Stimulated activated naive CD8-positive, alpha-beta T cell treated with anti-CD3 and anti-CD28 coated beads, Interleukin-15, amount 100 ng/mL, for 72 hours (primary cell): ENCODE measurements at regions not wholly inside any gene's neighbourhood (a gene's known extent, or its start where the extent isn't known, plus 50 kb on each side); places are given as distances from the start of the nearest gene placed in this dataset.
"Not testable (repeated sequence)": the region's sequence is repeated elsewhere in the genome, so short reads cannot be mapped to it uniquely, and the experiment has no call there.

ENCODE experiments used
- ATAC-seq: fragments of 150-1000 bp; cut with Tn5 transposase; 2 replicates; pipeline ENCODE4 v1.10.0; 2021; ENCODE audit warnings: mild to moderate bottlenecking, moderate library complexity
- DNase-seq, 2 donors: peaks; one replicate each; pipeline ENCODE4 v3.0.0; 2021 to 2022
- H3K27ac Mint-ChIP-seq, 2 donors: one replicate each; pipeline ENCODE4 v1.8.0; 2022; ENCODE audit warnings: mild to moderate bottlenecking in 2 of 2, mixed read lengths in 2 of 2, moderate library complexity in 2 of 2
- H3K27me3 Mint-ChIP-seq: one replicate; pipeline ENCODE4 v1.8.0; 2022; ENCODE audit warnings: mixed read lengths
- H3K4me1 Mint-ChIP-seq: one replicate; pipeline ENCODE4 v1.8.0; 2022; ENCODE audit warnings: mild to moderate bottlenecking, mixed read lengths
- H3K4me3 Mint-ChIP-seq, 2 donors: one replicate each; pipeline ENCODE4 v1.8.0; 2022; ENCODE audit warnings: mild to moderate bottlenecking in 2 of 2, mixed read lengths in 2 of 2, moderate library complexity in 1 of 2
- H3K9me3 Mint-ChIP-seq, 2 donors: one replicate each; pipeline ENCODE4 v1.8.0; 2022; ENCODE audit warnings: mixed read lengths in 2 of 2

DNA sequence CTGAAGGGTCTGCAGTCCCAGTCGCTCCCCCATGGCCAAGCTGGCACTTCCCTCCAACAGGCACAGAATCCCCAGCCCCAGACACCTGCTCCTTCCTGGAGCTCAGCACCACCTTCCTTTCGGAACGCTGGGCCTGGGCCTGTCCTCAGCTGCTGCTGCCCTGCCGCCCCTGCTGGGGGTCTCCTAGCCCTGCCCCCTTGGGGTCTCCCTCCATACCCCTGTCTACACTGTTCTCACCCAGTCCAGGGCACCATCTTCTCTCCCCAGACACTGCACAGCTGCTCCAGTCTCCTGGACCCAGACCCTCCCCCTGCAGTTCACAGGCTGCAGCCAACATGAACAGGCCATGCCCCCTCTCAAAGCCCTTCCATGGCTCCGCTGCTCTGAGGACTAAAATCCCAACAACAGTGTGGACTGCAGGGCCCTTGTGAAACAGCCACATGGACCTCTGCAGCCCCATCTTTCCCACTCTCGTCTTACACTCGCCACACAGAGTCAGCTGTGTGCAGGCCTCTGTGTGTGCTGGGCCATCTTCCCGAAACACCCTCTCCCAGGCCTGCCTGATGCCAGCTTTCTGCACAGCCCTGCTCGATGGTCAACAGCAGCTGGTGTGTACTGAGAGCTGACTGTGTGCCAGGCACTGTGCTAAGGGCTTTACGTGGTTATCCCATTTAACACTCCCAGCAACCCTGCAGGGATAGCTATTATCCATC, 361.3 kb downstream of the MATN1 start:
- not testable (repeated sequence) for ATAC-seq, DNase-seq, H3K9me3 Mint-ChIP-seq, H3K4me3 Mint-ChIP-seq, H3K4me1 Mint-ChIP-seq
- Mint-ChIP-seq H3K27ac (peak overlapping the region in 1 of 2 donors; percentile 79), H3K27me3 (peaks cover 33% of the 10 kb centered on the region)

DNA sequence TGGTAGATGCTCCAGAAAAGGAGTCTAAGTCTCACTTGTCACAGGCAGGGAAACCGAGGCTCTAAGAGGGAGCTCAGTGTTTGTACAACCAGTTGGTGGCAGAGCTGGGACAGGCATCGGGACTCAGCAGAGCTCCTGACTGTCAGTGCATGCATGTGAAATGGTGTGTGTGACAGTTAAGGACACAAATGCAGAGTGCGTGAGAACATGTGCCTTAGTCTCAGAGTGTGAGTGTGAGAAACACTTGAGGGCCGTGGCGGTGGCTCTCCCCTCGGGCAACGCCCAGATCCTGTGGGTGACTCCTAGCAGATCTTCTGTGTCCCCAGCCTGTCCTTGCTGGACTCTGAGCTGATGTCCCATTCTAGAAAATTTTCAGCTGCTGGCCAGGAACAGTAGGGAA, 362.6 kb downstream of the MATN1 start:
- no peak for DNase-seq
- ATAC-seq = no peak
- H3K4me3 Mint-ChIP-seq = no peak overlapping the region
- H3K9me3 Mint-ChIP-seq = no peaks in the 10 kb centered on the region
- no peak overlapping the region for H3K27ac Mint-ChIP-seq
- peaks cover 33% of the 10 kb centered on the region for H3K27me3 Mint-ChIP-seq
- H3K4me1 Mint-ChIP-seq = no peaks in the 10 kb centered on the region

DNA sequence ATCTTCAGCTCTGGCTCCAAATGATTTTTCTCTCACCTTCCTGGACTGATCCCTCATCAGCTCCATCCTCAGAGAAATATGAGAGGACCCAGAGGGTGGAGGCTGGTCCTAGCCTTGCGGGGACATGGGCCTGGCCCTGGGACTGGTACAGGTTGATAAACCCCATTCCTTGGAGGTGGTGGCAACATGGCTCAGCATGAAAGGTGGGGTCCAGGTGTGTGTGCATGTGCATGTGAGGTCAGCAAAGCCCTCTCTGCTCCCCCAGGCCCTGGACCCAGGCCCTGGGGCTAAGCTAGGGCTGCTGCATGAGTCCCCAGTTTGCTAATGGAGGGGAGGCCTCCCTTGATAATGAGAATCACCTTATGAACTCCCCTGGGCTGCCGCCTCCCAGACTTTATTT, 363.1 kb downstream of the MATN1 start:
- H3K4me1 Mint-ChIP-seq = no peaks in the 10 kb centered on the region
- H3K4me3 Mint-ChIP-seq = no peak overlapping the region
- ATAC-seq = no peak
- no peak for DNase-seq
- peaks cover 37% of the 10 kb centered on the region for H3K27me3 Mint-ChIP-seq
- H3K9me3 Mint-ChIP-seq = no peaks in the 10 kb centered on the region
- H3K27ac Mint-ChIP-seq = no peak overlapping the region

DNA sequence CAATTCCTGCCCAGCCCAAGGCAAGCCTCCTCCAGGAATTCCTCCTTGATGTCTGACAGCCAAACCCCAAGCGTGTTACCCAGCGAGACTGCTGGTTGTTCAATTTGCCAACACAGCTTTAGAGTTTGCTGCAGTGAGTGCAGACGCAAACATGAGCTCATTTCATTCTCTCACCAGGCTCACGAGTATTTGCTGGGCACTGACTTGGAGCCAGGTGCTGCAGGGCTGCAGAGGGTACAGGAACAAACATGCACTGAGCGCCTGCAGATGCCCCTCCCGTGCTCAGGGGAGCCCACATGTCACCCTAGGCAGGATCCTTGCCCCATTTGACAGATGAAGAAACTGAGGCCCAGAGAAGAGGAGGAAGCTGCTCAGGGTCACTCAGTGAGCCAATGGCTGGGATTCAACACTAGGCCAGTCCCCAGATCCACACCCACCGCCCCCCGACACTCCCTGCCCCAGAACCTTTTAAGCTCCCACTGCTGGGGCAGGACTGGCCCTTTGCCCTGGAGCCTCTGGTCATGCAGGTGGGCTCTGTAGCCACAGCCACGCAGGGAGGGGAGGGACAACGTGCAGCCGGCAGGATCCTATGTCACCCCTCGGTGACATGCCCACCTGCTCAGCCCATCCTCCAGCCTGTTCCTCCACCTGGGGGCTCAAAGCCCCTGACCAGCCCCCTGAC, 363.7 kb downstream of the MATN1 start:
- ATAC-seq (no peak), DNase-seq (no peak)
- no peak overlapping the region for H3K27ac Mint-ChIP-seq
- H3K4me3 Mint-ChIP-seq = no peak overlapping the region
- no peaks in the 10 kb centered on the region for H3K4me1 Mint-ChIP-seq
- no peaks in the 10 kb centered on the region for H3K9me3 Mint-ChIP-seq
- peaks cover 38% of the 10 kb centered on the region for H3K27me3 Mint-ChIP-seq

DNA sequence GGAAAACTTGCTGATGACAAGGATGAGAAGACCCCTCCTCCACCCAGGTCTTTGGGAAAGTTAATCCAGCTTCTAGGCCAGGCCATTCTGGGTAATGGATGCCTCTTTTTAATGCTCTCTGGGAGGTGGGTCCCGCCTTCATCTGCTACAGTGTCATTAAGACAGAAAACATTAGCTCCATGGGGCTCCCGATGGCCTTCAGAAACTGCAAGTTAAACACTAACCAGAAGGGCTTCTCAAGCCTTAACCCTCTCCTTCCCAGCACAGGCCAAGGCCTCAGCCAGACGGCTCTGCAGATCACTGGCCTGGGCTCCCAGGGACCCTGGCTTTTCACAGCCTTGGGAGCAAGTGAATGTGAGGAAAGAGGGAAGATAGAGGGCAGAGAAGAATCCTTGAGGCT, 364.9 kb downstream of the MATN1 start:
- Mint-ChIP-seq H3K27ac (no peak overlapping the region), H3K9me3 (no peaks in the 10 kb centered on the region), H3K4me1 (no peaks in the 10 kb centered on the region), H3K4me3 (no peak overlapping the region), H3K27me3 (peaks cover 39% of the 10 kb centered on the region)
- ATAC-seq (no peak), DNase-seq (no peak)

DNA sequence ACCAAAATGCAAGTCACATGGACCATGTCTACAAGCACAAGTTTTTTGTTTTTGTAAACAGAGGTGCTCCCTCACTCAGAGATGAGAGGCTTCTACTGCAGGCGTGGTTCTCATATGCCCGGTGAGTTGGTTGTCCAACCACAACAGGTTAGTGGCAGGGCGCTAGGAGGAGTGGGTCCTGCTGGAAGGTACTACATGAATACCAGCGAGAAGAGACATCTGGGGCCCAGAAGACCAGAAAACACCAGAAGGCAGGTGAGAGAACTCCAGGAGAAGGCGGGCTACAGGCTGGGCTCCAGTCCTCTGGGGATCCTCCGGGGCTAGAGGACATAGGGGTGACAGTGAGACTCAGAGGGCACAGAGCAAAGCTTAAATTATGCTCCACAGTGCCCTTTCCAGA, 366.5 kb downstream of the MATN1 start:
- ATAC-seq = no peak
- no peak for DNase-seq
- Mint-ChIP-seq H3K4me1 (no peaks in the 10 kb centered on the region), H3K4me3 (no peak overlapping the region), H3K27ac (no peak overlapping the region), H3K9me3 (no peaks in the 10 kb centered on the region), H3K27me3 (peaks cover 40% of the 10 kb centered on the region)

DNA sequence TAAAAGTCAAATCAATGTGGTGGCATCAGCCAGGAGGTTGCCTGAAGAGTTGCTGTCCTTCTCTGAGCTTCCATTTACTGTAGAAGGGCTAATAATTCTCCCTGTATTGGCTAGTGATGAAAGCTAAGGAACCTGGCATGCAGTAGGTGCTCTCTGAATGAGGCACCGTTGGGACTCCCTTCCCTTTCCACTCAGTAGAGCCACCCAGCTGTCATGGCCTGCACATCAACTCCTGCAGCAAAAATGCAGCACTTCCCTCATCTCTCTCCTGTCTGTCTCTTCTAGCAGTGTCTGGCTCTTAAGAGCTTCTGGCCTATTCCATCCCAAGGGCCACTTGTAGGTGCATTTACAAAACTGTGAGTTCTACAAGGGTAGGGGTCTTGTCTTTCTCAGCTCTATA, 369.0 kb downstream of the MATN1 start:
- H3K4me1 Mint-ChIP-seq = no peaks in the 10 kb centered on the region
- ATAC-seq (no peak), DNase-seq (no peak)
- no peak overlapping the region for H3K4me3 Mint-ChIP-seq
- H3K27me3 Mint-ChIP-seq = peaks cover 36% of the 10 kb centered on the region
- no peak overlapping the region for H3K27ac Mint-ChIP-seq
- H3K9me3 Mint-ChIP-seq = no peaks in the 10 kb centered on the region

DNA sequence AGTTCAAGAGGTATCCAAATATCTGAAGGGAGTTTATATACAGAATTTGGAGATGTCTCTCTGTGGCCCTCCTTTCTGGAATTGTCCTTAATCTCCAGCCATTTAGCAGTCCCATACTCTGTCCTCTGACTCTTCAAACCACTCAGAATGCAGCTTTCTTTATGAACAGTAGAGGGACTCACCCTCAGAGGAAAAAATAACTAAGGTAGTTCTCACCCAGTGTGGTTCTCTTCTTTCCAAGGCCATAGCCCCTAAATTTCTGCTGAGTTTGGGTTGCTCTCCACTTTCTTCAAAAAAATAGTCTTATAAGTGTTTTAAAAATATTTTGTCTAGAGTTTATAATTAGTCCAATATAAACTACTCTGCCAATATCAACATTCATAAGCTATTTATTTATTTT, 369.7 kb downstream of the MATN1 start:
- Mint-ChIP-seq H3K9me3 (peaks cover under 1 to 4% of the 10 kb centered on the region in 2 donors), H3K27me3 (peaks cover 31% of the 10 kb centered on the region), H3K27ac (no peak overlapping the region), H3K4me1 (no peaks in the 10 kb centered on the region), H3K4me3 (no peak overlapping the region)
- no peak for DNase-seq
- no peak for ATAC-seq

DNA sequence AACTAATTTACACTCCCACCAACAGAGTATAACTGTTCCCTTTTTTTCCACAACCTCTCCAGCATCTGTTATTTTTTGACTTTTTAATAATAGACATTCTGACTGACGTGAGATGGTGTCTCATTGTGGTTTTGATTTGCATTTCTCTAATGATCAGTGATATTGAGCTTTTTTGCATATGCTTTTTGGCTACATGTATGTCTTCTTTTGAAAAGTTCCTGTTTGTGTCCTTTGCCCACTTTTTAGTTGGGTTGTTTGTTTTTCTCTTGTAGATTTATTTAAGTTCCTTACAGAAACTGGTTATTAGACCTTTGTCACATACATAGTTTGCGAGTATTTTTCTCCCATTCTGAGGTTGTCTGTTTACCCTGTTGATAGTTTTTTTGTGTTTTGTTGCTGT, 375.2 kb downstream of the MATN1 start:
- Mint-ChIP-seq H3K4me1 (no peaks in the 10 kb centered on the region), H3K9me3 (peaks cover 6 to 9% of the 10 kb centered on the region in 2 donors), H3K4me3 (no peak overlapping the region), H3K27me3 (peaks cover 41% of the 10 kb centered on the region), H3K27ac (no peak overlapping the region)
- no peak for DNase-seq
- no peak for ATAC-seq

DNA sequence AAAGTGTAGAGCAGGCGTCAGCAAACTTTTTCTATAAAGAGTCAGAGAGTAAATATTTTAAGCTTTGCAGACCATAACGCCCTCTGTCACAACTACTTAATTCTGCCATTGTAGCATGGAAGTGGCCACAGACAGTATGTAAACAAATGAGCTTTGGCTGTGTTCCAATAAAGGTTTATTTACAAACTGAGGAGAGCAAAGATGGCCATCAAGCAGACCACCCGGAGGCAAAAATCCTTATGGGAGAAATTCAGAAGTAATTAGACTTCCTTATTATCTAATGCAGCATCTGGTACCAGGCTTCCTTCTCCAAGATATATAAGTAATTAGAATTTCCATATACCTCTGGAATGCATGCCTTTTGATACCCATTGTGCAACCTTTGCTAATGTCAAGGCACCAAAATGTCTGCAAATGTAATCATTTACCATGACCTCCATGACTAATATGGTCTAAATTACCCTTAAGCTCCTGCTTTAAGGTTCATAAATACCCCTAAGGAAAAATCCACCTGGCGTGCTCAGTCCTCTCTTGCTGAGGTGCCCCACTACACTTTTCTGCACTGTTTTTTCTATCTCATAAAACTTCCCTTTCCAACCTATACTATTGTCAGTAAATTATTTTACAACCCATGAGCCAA, 377.8 kb downstream of the MATN1 start:
- Mint-ChIP-seq H3K4me3 (no peak overlapping the region), H3K9me3 (peaks cover 6 to 9% of the 10 kb centered on the region in 2 donors), H3K27me3 (peaks cover 32% of the 10 kb centered on the region), H3K4me1 (no peaks in the 10 kb centered on the region), H3K27ac (no peak overlapping the region)
- no peak for DNase-seq
- no peak for ATAC-seq

DNA sequence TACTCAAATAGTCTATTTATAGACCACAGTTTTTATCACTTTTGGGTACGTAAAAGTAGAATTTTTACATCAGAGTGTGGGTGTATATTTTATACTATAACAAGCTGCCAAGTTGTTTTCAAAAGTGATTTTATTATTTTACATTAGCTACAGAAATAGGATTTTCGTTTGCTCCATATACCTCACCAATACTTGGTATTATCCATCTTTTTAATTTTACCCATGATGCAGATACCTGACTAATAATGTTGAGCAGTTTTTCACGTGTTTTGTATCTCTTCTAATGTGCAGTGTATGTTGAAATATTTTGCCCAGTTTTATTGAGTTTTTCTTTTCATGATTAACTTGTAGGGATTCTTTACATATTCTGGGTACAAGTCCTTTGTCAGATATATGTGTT, 379.8 kb downstream of the MATN1 start:
- Mint-ChIP-seq H3K9me3 (peaks cover 4 to 5% of the 10 kb centered on the region in 2 donors), H3K27me3 (peaks cover 30% of the 10 kb centered on the region), H3K27ac (no peak overlapping the region), H3K4me1 (no peaks in the 10 kb centered on the region), H3K4me3 (no peak overlapping the region)
- ATAC-seq = no peak
- DNase-seq = no peak

DNA sequence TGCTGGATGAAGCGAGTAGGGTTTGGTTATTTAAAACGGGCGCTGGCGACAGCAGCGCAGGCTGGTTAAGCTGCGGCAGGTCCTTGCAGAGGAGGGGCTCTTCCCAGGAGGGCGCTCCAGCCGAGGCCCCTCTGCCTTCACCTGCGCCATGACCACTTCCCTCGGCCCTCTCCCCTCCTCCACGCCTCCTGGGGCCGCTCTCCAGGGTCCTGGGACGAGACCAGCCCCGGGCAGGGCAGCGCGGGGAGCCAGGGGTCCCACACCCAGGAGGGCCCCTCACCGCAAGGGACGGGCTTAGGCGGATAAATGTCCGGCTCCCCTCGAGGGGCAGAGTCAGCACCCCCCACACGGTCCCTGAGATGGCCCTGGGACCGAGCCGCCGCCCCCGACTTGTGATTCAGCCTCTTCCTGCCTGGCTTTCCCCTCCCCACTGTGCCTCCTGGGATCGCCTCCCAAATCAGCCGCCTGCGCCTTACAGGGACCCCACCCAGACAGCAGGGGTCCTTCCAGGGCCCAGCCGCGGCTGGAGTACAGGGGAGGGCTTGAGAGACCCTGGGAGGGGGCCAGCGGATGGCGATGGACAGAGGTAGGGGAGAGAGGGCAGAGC, 380.7 kb downstream of the MATN1 start:
- no peaks in the 10 kb centered on the region for H3K9me3 Mint-ChIP-seq
- H3K27ac Mint-ChIP-seq = no peak overlapping the region
- no peak overlapping the region for H3K4me3 Mint-ChIP-seq
- H3K4me1 Mint-ChIP-seq = no peaks in the 10 kb centered on the region
- ATAC-seq (no peak), DNase-seq (no peak)
- H3K27me3 Mint-ChIP-seq = peaks cover 21% of the 10 kb centered on the region

DNA sequence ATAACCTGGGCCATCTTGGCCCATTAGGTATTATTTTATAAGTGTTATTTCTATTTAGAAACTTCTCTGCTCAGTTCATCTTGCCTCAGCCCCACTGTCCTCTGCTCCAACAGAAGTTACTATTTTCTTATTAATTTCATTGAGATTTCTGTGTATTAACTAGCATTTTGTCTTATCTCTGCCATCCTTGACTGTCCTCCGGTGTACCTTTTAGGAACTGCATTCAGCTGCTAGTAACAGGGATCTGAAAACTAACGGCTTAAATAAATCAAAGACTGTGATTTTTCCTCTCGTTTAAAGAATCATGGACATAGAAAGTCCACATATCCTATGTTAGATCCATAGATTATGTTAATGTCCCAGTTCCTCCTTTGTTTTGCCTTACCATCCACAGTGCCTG, 382.5 kb downstream of the MATN1 start:
- no peaks in the 10 kb centered on the region for H3K9me3 Mint-ChIP-seq
- H3K27ac Mint-ChIP-seq = no peak overlapping the region
- ATAC-seq (no peak), DNase-seq (no peak)
- H3K27me3 Mint-ChIP-seq = peaks cover 11% of the 10 kb centered on the region
- no peaks in the 10 kb centered on the region for H3K4me1 Mint-ChIP-seq
- H3K4me3 Mint-ChIP-seq = no peak overlapping the region

DNA sequence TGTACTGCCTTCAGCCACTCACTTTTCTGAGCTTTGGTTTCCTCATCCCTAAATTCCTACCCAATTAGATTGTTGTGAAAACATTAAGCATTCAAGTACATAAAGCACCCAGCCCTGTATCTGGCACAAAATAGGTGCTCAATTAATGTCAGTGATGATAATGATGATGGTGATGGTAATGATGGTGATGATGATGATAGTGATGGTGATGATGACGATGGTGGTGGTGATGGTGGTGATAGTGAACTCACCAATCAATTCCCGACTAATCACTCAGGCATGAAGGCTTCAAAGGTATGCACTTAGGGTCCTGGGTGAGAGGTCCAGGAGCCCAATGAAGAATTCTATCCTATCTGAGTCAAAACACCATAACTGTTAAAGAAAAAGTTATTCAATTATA, 383.5 kb downstream of the MATN1 start:
- no peak for DNase-seq
- no peak overlapping the region for H3K4me3 Mint-ChIP-seq
- H3K27ac Mint-ChIP-seq = no peak overlapping the region
- H3K27me3 Mint-ChIP-seq = peaks cover 10% of the 10 kb centered on the region
- ATAC-seq = no peak
- H3K4me1 Mint-ChIP-seq = no peaks in the 10 kb centered on the region
- no peaks in the 10 kb centered on the region for H3K9me3 Mint-ChIP-seq

DNA sequence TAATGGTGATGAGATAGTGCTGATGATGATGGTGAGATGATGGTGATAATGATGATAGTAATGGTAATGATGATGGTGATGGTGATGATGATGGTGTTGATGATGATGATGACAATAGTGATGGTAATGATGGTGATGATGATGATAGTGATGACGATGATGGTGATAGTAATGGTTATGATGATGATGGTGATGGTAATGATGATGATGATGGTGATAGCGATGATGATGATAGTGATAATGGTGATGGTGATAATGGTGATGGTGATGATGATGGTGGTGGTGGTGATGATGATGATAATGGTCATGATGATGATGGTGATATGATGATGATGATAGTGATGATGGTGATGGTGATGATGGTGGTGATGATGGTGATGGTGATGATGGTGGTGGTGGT, 384.6 kb downstream of the MATN1 start:
- Mint-ChIP-seq H3K9me3 (no peaks in the 10 kb centered on the region), H3K27ac (no peak overlapping the region), H3K4me1 (no peaks in the 10 kb centered on the region), H3K4me3 (no peak overlapping the region), H3K27me3 (peaks cover 10% of the 10 kb centered on the region)
- DNase-seq (no peak), ATAC-seq (no peak)

DNA sequence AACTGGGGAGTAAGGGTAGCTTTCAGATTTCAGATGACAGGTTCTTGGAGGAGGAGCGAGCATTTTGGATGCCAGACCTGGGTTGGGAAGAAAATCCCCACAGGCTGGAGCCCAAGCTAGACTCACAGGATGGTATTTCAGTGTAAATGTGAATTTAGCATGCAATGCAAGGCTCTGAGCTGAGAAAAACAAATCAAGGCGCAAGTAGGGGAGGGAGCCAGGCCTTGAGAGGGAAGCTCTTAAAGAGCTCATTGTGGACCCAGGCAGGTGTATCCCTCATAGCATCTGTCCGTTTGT, 386.1 kb downstream of the MATN1 start:
- DNase-seq (no peak), ATAC-seq (no peak)
- Mint-ChIP-seq H3K9me3 (no peaks in the 10 kb centered on the region), H3K27me3 (peaks cover 4% of the 10 kb centered on the region), H3K27ac (no peak overlapping the region), H3K4me3 (no peak overlapping the region), H3K4me1 (no peaks in the 10 kb centered on the region)
